SU-DHL-6 (cell line): ENCODE measurements at regions not wholly inside any gene's neighbourhood (a gene's known extent, or its start where the extent isn't known, plus 50 kb on each side); places are given as distances from the start of the nearest gene placed in this dataset.

Experiments used
- H2AFZ ChIP-seq: fragments of 200-600 bp; sonication (generic); 2 replicates; pipeline ENCODE4 v1.6.1; 2014; ENCODE audit warnings: low read depth, mild to moderate bottlenecking, moderate library complexity, mixed read lengths, antibody characterized with exemption, low read length; ENCODE audit not compliant: severe bottlenecking
- H3F3A ChIP-seq: fragments of 200-600 bp; shearing (Covaris generic); 2 replicates; pipeline ENCODE4 v1.6.0; 2016; ENCODE audit warnings: antibody characterized with exemption, mild to moderate bottlenecking; ENCODE audit not compliant: insufficient read depth
- H3K27ac ChIP-seq: fragments of 200-600 bp; sonication (generic); 2 replicates; pipeline ENCODE4 v1.5.1; 2016; ENCODE audit warnings: low read depth, mild to moderate bottlenecking, low read length, moderate library complexity, mixed read lengths
- H3K27me3 ChIP-seq: fragments of 200-600 bp; sonication (generic), shearing (Covaris generic); 2 replicates; pipeline ENCODE4 v1.6.0; 2014; ENCODE audit warnings: mild to moderate bottlenecking, low read length
- H3K36me3 ChIP-seq: fragments of 200-600 bp; sonication (generic); 2 replicates; pipeline ENCODE4 v1.6.1; 2014; ENCODE audit warnings: mild to moderate bottlenecking, low read length, mixed read lengths
- H3K4me2 ChIP-seq: fragments of 300-600, 200-600 bp; shearing (Covaris generic), sonication (generic); 2 replicates; pipeline ENCODE4 v1.6.0; 2014; ENCODE audit warnings: low read length, low read depth, mild to moderate bottlenecking; ENCODE audit not compliant: poor library complexity, severe bottlenecking
- H3K4me3 ChIP-seq: fragments of 200-600 bp; sonication (generic); 2 replicates; pipeline ENCODE4 v1.5.1; 2014; ENCODE audit warnings: antibody characterized with exemption, low read length, mild to moderate bottlenecking, mixed read lengths; ENCODE audit not compliant: insufficient read depth, poor library complexity, severe bottlenecking
- H3K79me2 ChIP-seq: fragments of 200-600 bp; sonication (generic); 2 replicates; pipeline ENCODE4 v1.6.1; 2014; ENCODE audit warnings: mild to moderate bottlenecking, low read length, moderate library complexity; ENCODE audit not compliant: insufficient read depth
- H3K9ac ChIP-seq: fragments of 200-600 bp; sonication (generic); 2 replicates; pipeline ENCODE4 v1.7.0; 2014; ENCODE audit warnings: mild to moderate bottlenecking, low read length
- H3K9me2 ChIP-seq: fragments of 200-600 bp; sonication (generic); replicated peaks from 2 replicates; pipeline ENCODE4 v1.6.1; 2014; ENCODE audit warnings: low read length; ENCODE audit not compliant: insufficient read depth
- H3K9me3 ChIP-seq: fragments of 200-600 bp; sonication (generic); 2 replicates; pipeline ENCODE4 v1.6.1; 2014; ENCODE audit warnings: low read length, mixed read lengths; ENCODE audit not compliant: insufficient read depth
- H4K20me1 ChIP-seq: fragments of 200-600 bp; sonication (generic); 2 replicates; pipeline ENCODE4 v1.6.1; 2014; ENCODE audit warnings: low read depth, mild to moderate bottlenecking, antibody characterized with exemption, low read length, moderate library complexity, mixed read lengths
- EZH2phosphoT487 ChIP-seq: fragments of 200-600 bp; sonication (generic), shearing (Covaris generic); conservative IDR thresholded peaks from 2 replicates; pipeline ENCODE4 v1.6.1; 2018; ENCODE audit warnings: mild to moderate bottlenecking, antibody characterized with exemption, low read length, moderate library complexity, mixed read lengths
- TF ChIP-seq, protein P1 (sequence below): fragments of 200-600 bp; sonication (generic); IDR thresholded peaks from one replicate; pipeline ENCODE4 v1.5.1; 2017; ENCODE audit warnings: antibody characterized with exemption, mild to moderate bottlenecking, low read length, moderate library complexity; ENCODE audit not compliant: insufficient read depth, poor library complexity, severe bottlenecking

GRCh38 chr5:52682492-52682891 is 105.2 kb upstream of the ITGA1 start:
- Histone ChIP-seq H3F3A (no peaks in the 10 kb centered on the region), H3K9me3 (no peaks in the 10 kb centered on the region), H3K9me2 (no peaks in the 10 kb centered on the region), H3K9ac (no peak overlapping the region), H4K20me1 (no peaks in the 10 kb centered on the region), H3K4me2 (no peak overlapping the region), H3K36me3 (no peaks in the 10 kb centered on the region), H3K79me2 (no peaks in the 10 kb centered on the region), H3K27ac (no peak overlapping the region), H2AFZ (no peak overlapping the region), H3K4me3 (no peak overlapping the region), H3K27me3 (no peaks in the 10 kb centered on the region)
- TF ChIP-seq EZH2phosphoT487: no peak
- TF ChIP-seq, protein P1, sequence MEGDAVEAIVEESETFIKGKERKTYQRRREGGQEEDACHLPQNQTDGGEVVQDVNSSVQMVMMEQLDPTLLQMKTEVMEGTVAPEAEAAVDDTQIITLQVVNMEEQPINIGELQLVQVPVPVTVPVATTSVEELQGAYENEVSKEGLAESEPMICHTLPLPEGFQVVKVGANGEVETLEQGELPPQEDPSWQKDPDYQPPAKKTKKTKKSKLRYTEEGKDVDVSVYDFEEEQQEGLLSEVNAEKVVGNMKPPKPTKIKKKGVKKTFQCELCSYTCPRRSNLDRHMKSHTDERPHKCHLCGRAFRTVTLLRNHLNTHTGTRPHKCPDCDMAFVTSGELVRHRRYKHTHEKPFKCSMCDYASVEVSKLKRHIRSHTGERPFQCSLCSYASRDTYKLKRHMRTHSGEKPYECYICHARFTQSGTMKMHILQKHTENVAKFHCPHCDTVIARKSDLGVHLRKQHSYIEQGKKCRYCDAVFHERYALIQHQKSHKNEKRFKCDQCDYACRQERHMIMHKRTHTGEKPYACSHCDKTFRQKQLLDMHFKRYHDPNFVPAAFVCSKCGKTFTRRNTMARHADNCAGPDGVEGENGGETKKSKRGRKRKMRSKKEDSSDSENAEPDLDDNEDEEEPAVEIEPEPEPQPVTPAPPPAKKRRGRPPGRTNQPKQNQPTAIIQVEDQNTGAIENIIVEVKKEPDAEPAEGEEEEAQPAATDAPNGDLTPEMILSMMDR: no peak

DNA sequence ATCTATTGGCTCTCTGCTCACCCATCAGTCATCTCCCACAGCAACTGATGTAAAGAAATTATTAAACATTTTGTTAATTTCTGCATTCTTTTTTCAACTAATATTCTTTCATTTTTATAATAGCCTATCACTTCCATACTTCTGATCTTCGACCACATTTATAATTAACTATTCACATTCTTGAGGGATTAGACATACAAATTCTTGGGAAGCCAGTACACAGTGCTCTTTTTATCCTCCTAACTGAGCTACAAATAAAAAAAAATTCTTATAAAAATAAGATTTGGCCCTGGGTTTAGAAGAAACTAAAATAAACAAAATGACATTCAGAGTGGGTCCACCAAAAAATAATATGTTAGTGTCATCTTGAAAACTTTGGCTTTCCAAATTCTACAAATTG is 103.7 kb upstream of the ITGA1 start:
- no peak overlapping the region for H3K9ac ChIP-seq
- H3K27me3 ChIP-seq: no peaks in the 10 kb centered on the region
- H3K27ac ChIP-seq: no peak overlapping the region
- no peaks in the 10 kb centered on the region for H4K20me1 ChIP-seq
- H3K36me3 ChIP-seq: no peaks in the 10 kb centered on the region
- no peaks in the 10 kb centered on the region for H3K9me3 ChIP-seq
- H3K4me2 ChIP-seq: no peak overlapping the region
- no peak for TF ChIP-seq EZH2phosphoT487
- TF ChIP-seq, protein P1: no peak
- H3K79me2 ChIP-seq: no peaks in the 10 kb centered on the region
- H3K4me3 ChIP-seq: no peak overlapping the region
- H2AFZ ChIP-seq: no peak overlapping the region
- no peaks in the 10 kb centered on the region for H3F3A ChIP-seq
- no peaks in the 10 kb centered on the region for H3K9me2 ChIP-seq

- Histone ChIP-seq H3K36me3 (no peaks in the 10 kb centered on the region), H3K79me2 (no peaks in the 10 kb centered on the region), H3K9ac (no peak overlapping the region), H3K9me3 (no peaks in the 10 kb centered on the region), H3K27ac (no peak overlapping the region), H3K27me3 (no peaks in the 10 kb centered on the region), H4K20me1 (no peaks in the 10 kb centered on the region), H3K4me2 (no peak overlapping the region), H3K9me2 (no peaks in the 10 kb centered on the region), H3K4me3 (no peak overlapping the region), H3F3A (no peaks in the 10 kb centered on the region), H2AFZ (no peak overlapping the region)
- no peak for TF ChIP-seq EZH2phosphoT487
- TF ChIP-seq, protein P1: no peak
Measured at GRCh38 chr5:52685566-52685965, 102.2 kb upstream of the ITGA1 start.

GRCh38 chr5:52685971-52686370 is 101.7 kb upstream of the ITGA1 start:
- Histone ChIP-seq H3K79me2 (no peaks in the 10 kb centered on the region), H3K9me3 (no peaks in the 10 kb centered on the region), H2AFZ (no peak overlapping the region), H3K36me3 (no peaks in the 10 kb centered on the region), H3K27ac (no peak overlapping the region), H3F3A (no peaks in the 10 kb centered on the region), H3K27me3 (no peaks in the 10 kb centered on the region), H3K4me2 (no peak overlapping the region), H4K20me1 (no peaks in the 10 kb centered on the region), H3K9me2 (no peaks in the 10 kb centered on the region), H3K9ac (no peak overlapping the region), H3K4me3 (no peak overlapping the region)
- TF ChIP-seq EZH2phosphoT487: no peak
- TF ChIP-seq, protein P1: no peak
